CD4-positive, alpha-beta T cell treated with Interleukin-17A for 4 hours (primary cell): ENCODE measurements at regions not wholly inside any gene's neighbourhood (a gene's known extent, or its start where the extent isn't known, plus 50 kb on each side); places are given as distances from the start of the nearest gene placed in this dataset.
"Not testable (repeated sequence)": the region's sequence is repeated elsewhere in the genome, so short reads cannot be mapped to it uniquely, and the experiment has no call there.

Source experiments
- DNase-seq: peaks from one replicate; pipeline ENCODE4 v3.0.0-alpha.2; 2020; ENCODE audit warnings: mixed read lengths

DNA sequence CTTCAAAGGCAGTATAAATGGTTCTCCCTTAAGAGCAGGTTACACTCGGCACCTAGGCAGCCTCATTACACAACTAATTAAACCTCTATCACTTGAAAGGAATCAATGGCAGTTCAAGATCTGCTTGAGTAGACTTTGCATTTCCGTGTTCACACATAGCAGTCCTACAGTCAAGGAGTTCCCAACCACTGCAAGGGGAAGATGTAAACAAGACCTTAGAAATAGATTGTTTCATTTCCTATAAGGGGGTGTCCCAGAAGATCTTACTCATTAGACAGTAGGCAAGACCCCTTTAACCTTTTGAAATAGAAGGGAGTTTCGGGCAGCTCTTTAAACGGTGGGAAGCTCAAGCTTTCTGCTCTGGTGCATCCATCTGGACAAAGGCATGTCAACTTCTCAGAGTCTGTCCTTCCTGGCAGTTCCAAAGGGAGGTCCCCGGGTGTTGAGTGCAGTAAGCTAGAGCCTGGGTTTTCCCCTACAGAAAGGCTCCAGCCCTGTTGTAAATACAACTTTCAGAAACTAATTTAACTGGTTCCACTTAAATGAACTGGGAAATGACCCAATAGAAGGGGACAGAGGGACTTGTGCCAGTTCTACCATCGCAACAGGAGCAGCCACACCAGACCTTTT, 150.8 kb downstream of the RBMX2 start:
- DNase-seq, result no peak

DNA sequence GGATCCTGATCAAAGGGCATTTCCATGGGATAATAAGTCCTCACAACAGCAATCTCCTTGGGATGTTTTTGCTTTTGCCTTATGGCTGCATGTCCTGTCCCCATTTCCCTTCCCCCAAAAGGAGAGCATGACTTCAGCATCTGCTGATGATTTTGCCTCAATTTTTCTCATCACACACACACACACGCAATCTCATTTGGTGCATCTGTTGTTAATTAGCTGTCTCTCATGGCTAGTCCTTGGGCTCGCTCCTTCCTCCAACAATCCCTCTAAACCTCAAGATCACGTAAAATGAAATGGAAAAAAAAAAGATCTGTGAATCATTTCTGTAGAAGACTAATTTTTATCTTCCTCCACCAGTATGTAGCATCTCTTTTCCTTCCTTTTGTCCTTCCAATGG, 153.6 kb downstream of the RBMX2 start:
- DNase-seq, result no peak

DNA sequence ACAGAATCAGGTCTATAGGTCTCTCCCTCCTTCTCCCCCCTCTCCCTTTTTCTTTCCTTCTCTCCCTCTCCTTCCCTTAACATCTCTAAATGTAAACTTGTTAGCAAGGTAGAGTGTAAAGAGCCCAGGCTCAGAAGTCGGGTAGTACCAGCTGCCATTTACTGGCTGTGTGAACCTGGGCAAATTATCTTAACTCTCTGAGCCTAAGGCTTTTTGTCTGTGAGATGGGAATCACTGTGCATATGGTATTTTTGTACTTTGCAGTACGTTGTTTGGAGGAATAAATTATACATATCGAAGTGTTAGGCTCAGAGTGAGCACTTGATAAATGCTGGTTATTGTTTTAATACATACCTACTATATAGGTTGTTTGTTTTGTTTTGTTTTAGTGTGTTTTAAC, 154.0 kb downstream of the RBMX2 start:
- DNase-seq, result no peak

DNA sequence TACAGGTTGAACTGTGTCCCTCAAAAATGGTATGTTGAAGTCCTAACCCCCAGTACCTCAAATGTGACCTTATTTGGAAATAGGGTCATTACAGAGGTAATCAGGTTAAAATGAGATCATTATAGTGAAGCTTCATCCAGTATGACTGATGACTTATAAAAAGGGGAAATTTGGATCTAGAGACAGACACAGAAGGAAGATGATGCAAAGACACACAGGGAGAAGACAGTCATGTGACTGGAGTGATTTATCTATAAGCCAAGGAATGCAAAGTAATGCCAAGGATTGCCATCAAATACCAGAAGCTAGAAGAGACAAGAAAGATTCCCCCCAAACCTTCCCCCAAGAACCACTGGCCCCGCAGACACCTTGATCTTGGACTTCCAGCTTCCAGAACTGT, 155.2 kb downstream of the RBMX2 start:
- no peak for DNase-seq

DNA sequence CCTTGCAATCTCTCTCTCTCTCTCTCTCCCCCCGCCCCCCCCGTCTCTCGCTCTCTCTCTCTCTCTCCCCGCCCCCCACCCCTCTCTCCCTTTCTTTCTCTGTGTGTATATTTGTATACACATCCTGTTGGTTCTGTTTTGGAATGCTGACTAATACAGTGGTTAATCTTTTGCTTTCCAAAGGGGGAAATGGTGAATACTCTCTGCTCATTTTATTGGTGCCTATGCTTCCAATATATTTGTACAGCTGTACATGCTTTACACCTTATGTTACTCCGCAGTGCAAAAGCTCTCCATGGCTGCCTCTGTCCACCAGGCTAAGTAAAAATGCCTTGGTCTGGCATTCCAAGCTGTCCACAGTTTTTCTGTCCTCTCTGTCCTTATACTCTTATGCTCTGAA, 158.8 kb downstream of the RBMX2 start:
- no peak for DNase-seq

DNA sequence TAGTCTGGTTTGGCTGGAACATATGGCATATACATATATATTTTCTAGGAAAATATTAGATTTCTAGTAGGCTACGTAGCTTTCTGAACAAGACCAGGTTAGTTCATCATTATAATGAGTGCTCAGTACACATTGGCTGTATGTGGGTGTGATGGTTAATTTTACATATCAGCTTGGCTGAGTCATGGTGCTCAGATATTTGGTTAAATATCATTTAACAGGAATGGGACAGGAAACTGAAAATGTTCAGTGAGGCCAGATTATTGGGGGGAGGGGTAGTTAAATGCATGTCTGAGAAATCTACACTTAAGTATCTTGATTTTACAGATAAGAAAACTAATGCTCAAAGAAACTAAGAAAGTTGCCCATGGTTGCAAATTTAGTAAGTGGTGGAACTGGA, 160.1 kb downstream of the RBMX2 start:
- no peak for DNase-seq

DNA sequence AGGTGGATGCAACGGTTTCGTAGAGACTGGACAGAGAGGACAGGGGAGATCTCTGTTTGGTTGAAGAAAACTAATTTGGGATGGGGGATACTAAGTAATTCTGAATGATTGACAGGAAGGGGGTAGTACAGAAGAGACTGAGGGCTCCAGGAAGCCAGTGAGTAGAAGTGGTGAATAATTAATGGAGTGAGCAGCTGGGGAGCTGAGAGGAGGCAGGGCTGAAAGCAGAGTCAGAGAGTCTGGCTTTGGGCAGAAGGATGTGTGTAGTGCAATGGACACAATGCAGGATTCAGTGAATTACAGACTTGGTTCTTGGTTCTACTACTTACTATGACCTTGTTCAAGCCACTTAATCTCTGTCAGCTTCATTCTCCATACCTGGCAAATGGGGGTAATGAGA, 161.7 kb downstream of the RBMX2 start:
- no peak for DNase-seq

DNA sequence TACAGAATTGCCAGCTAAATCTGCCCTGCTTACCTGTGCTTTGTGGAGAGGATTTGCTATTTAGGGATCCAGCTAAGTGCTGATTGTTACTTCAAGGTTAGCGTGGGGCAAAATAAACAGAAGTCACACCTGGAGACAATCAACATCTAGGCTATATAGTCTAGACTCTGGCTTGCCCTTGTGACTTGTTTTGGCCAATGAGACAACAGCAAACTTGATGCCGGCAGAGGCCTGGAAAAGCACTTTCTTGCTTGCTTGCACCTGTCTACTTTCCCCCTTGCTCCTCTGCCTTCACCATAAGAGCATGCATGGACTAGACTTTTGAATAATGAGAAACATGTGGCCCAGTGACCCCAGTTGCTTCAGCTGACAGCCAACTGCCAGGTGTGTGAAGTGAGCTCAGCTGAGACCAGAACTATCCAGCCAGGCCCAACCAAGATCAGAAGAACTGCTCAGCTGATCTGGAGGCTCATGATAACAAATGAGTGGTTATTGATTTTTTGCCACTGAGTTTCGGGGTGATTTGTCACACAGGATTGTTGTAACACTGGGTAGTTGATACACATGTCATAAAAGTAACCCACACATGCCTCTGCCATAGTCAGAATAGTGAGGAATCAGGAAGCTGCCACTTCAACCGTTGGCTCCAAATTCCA, 164.4 kb downstream of the RBMX2 start:
- no peak for DNase-seq

DNA sequence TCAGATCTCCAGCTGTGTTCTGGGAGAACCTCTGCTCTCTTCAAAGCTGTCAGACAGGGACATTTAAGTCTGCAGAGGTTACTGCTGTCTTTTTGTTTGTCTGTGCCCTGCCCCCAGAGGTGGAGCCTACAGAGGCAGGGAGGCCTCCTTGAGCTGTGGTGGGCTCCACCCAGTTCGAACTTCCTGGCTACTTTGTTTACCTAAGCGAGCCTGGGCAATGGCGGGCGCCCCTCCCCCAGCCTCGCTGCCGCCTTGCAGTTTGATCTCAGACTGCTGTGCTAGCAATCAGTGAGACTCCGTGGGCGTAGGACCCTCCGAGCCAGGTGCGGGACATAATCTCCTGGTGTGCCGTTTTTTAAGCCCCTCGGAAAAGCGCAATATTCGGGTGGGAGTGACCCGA, 171.2 kb downstream of the RBMX2 start:
- not testable (repeated sequence) for DNase-seq
